ENCODE measurements at regions not wholly inside any gene's neighbourhood (a gene's known extent, or its start where the extent isn't known, plus 50 kb on each side); places are given as distances from the start of the nearest gene placed in this dataset.
"Not testable (repeated sequence)": the region's sequence is repeated elsewhere in the genome, so short reads cannot be mapped to it uniquely, and the experiment has no call there.

DNA sequence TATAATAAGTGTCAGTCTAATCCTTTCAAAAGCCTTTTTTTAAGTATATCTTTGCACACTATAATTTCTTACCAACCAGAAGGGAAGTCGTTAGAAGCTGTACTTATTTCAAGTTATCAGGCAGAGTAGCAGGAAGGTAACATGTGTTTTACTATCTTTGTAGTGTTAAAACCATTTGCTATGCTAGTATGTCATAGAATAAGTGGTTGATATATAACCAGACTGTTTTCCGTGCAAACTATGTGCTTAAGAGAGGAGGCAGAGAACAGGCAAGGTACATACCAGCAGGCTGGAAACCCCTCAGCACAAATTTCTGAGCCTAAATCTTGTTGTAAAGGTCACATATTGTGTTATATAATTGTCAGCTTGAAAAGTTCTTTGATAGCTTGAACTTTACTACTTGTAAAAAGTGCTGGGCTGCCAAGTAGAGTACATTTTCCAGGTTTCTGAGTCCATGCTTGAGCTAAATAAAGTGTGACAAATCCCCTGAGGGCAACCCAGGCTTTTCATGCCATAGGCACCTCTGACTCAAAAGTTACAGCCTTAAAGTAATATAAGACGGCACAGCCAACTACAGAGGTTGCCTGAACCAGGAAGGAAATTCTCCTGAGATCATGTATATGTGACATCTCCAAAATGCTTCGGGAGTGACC lies 1297.4 kb downstream of the PCDH9 start:
- H3K4me3 ChIP-seq (ENCODE audit: low read length, poor library complexity, severe bottlenecking) = no peak overlapping the region
- no peaks in the 10 kb centered on the region for H3K79me2 ChIP-seq (ENCODE audit: insufficient read depth, low read length)
- H3K9ac ChIP-seq (ENCODE audit: low read depth, low read length, poor library complexity, severe bottlenecking) = no peak overlapping the region
- TF ChIP-seq EZH2phosphoT487 (IDR thresholded peaks at IDR 0.05; ENCODE audit: borderline replicate concordance) = no peak
- H3K9me2 ChIP-seq (replicated peaks; ENCODE audit: low read depth, low read length) = no peaks in the 10 kb centered on the region
- no peak overlapping the region for H2AFZ ChIP-seq (ENCODE audit: low read length)
- no peaks in the 10 kb centered on the region for H3K27me3 ChIP-seq (ENCODE audit: insufficient read depth, low read length, poor library complexity, severe bottlenecking)
- H3K9me3 ChIP-seq (ENCODE audit: insufficient read depth, low read depth, low read length) = no peaks in the 10 kb centered on the region
- no peaks in the 10 kb centered on the region for H4K20me1 ChIP-seq (ENCODE audit: insufficient read depth, low read length, poor library complexity, severe bottlenecking)
- H3K36me3 ChIP-seq (ENCODE audit: insufficient read depth, low read length) = no peaks in the 10 kb centered on the region
- no peaks in the 10 kb centered on the region for H3K4me1 ChIP-seq (ENCODE audit: insufficient read depth, low read length, poor library complexity, severe bottlenecking)
- H3F3A ChIP-seq (ENCODE audit: low read depth) = no peaks in the 10 kb centered on the region
- no peak overlapping the region for H3K4me2 ChIP-seq (ENCODE audit: low read depth, low read length, poor library complexity, severe bottlenecking)

DNA sequence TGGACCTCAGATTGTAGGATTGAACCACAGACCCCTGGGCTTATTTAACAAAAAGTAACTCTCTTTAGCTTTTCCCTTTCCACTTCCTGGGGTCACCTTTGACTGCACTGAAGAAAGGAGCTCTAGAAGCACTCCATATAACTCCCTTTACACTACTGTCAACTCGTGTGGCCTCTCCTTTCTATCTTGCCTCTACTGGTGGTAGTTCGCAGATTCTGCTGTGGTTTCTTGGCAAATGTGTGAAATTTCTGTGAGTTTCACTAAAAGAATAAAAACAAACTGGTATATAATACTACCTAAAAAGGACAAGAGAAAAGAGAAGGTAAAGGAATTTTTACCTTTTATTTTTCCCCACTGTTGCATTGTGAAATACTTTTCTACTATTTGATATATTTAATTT lies 1298.1 kb downstream of the PCDH9 start:
- Histone ChIP-seq H3K36me3 (ENCODE audit: insufficient read depth, low read length) (no peaks in the 10 kb centered on the region), H3K4me1 (ENCODE audit: insufficient read depth, low read length, poor library complexity, severe bottlenecking) (no peaks in the 10 kb centered on the region), H3K9me2 (replicated peaks; ENCODE audit: low read depth, low read length) (no peaks in the 10 kb centered on the region), H3K79me2 (ENCODE audit: insufficient read depth, low read length) (no peaks in the 10 kb centered on the region), H3K27me3 (ENCODE audit: insufficient read depth, low read length, poor library complexity, severe bottlenecking) (no peaks in the 10 kb centered on the region), H3K4me3 (ENCODE audit: low read length, poor library complexity, severe bottlenecking) (no peak overlapping the region), H3F3A (ENCODE audit: low read depth) (no peaks in the 10 kb centered on the region), H3K4me2 (ENCODE audit: low read depth, low read length, poor library complexity, severe bottlenecking) (no peak overlapping the region), H4K20me1 (ENCODE audit: insufficient read depth, low read length, poor library complexity, severe bottlenecking) (no peaks in the 10 kb centered on the region), H3K9ac (ENCODE audit: low read depth, low read length, poor library complexity, severe bottlenecking) (no peak overlapping the region), H3K9me3 (ENCODE audit: insufficient read depth, low read depth, low read length) (no peaks in the 10 kb centered on the region), H2AFZ (ENCODE audit: low read length) (no peak overlapping the region)
- TF ChIP-seq, protein P1, sequence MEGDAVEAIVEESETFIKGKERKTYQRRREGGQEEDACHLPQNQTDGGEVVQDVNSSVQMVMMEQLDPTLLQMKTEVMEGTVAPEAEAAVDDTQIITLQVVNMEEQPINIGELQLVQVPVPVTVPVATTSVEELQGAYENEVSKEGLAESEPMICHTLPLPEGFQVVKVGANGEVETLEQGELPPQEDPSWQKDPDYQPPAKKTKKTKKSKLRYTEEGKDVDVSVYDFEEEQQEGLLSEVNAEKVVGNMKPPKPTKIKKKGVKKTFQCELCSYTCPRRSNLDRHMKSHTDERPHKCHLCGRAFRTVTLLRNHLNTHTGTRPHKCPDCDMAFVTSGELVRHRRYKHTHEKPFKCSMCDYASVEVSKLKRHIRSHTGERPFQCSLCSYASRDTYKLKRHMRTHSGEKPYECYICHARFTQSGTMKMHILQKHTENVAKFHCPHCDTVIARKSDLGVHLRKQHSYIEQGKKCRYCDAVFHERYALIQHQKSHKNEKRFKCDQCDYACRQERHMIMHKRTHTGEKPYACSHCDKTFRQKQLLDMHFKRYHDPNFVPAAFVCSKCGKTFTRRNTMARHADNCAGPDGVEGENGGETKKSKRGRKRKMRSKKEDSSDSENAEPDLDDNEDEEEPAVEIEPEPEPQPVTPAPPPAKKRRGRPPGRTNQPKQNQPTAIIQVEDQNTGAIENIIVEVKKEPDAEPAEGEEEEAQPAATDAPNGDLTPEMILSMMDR (conservative IDR thresholded peaks at IDR 0.05; ENCODE audit: low read length) = no peak
- TF ChIP-seq EZH2phosphoT487 (IDR thresholded peaks at IDR 0.05; ENCODE audit: borderline replicate concordance) = no peak

DNA sequence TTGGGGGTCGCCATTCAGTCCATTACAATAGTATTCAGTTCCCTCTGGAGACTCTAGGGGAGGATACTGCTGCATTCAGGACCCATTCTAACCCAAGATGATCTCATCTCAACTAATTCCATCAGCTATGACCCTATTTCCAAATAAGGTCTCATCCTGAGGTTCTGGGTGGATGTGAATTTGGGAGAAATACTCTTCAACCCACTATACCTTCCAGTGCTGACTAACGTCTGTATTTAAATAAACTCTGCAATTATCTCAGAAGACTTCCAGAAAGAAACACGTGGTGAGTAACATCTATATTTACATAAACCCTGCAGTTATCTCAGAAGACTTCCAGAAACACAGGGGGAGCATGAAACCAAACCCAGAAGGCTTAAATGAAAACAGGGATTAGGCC lies 1300.7 kb downstream of the PCDH9 start:
- Histone ChIP-seq H4K20me1 (ENCODE audit: insufficient read depth, low read length, poor library complexity, severe bottlenecking) (no peaks in the 10 kb centered on the region), H3K9me3 (ENCODE audit: insufficient read depth, low read depth, low read length) (no peaks in the 10 kb centered on the region), H3F3A (ENCODE audit: low read depth) (no peaks in the 10 kb centered on the region), H3K27me3 (ENCODE audit: insufficient read depth, low read length, poor library complexity, severe bottlenecking) (no peaks in the 10 kb centered on the region), H3K4me3 (ENCODE audit: low read length, poor library complexity, severe bottlenecking) (no peak overlapping the region), H3K4me2 (ENCODE audit: low read depth, low read length, poor library complexity, severe bottlenecking) (no peak overlapping the region), H2AFZ (ENCODE audit: low read length) (no peak overlapping the region), H3K79me2 (ENCODE audit: insufficient read depth, low read length) (no peaks in the 10 kb centered on the region), H3K4me1 (ENCODE audit: insufficient read depth, low read length, poor library complexity, severe bottlenecking) (no peaks in the 10 kb centered on the region), H3K9me2 (replicated peaks; ENCODE audit: low read depth, low read length) (no peaks in the 10 kb centered on the region), H3K9ac (ENCODE audit: low read depth, low read length, poor library complexity, severe bottlenecking) (no peak overlapping the region), H3K36me3 (ENCODE audit: insufficient read depth, low read length) (no peaks in the 10 kb centered on the region)
- TF ChIP-seq, protein P1 (conservative IDR thresholded peaks at IDR 0.05; ENCODE audit: low read length) = no peak
- no peak for TF ChIP-seq EZH2phosphoT487 (IDR thresholded peaks at IDR 0.05; ENCODE audit: borderline replicate concordance)

DNA sequence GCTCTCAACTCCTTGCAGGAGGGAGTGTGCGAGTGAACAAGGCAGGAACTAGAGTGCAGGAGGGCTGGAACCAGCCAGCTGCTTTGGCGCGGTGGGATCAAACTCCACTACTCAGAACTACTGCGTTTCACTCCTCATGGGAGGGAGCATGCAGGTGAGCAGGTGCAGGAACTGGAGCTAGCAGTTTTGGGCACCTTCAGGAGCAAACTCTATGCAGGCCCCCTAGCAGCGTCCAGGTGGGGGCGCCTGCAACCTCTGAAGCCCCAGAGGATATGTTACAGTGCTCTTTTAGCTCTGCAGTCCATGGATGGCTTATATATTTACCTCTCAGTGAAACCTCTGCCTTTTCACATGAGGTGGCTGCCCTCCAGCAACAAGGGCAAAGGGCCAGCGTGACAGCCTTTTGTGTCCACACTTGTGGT lies 1303.4 kb downstream of the PCDH9 start:
- H3K9me3 ChIP-seq (ENCODE audit: insufficient read depth, low read depth, low read length) = no peaks in the 10 kb centered on the region
- no peaks in the 10 kb centered on the region for H3K9me2 ChIP-seq (replicated peaks; ENCODE audit: low read depth, low read length)
- H3K27me3 ChIP-seq (ENCODE audit: insufficient read depth, low read length, poor library complexity, severe bottlenecking) = no peaks in the 10 kb centered on the region
- TF ChIP-seq, protein P1 (conservative IDR thresholded peaks at IDR 0.05; ENCODE audit: low read length) = peak; percentile 37
- TF ChIP-seq EZH2phosphoT487 (IDR thresholded peaks at IDR 0.05; ENCODE audit: borderline replicate concordance) = no peak
- no peaks in the 10 kb centered on the region for H3K4me1 ChIP-seq (ENCODE audit: insufficient read depth, low read length, poor library complexity, severe bottlenecking)
- no peaks in the 10 kb centered on the region for H3K36me3 ChIP-seq (ENCODE audit: insufficient read depth, low read length)
- H3K4me3 ChIP-seq (ENCODE audit: low read length, poor library complexity, severe bottlenecking) = no peak overlapping the region
- no peaks in the 10 kb centered on the region for H3F3A ChIP-seq (ENCODE audit: low read depth)
- H4K20me1 ChIP-seq (ENCODE audit: insufficient read depth, low read length, poor library complexity, severe bottlenecking) = no peaks in the 10 kb centered on the region
- H3K79me2 ChIP-seq (ENCODE audit: insufficient read depth, low read length) = no peaks in the 10 kb centered on the region
- no peak overlapping the region for H3K4me2 ChIP-seq (ENCODE audit: low read depth, low read length, poor library complexity, severe bottlenecking)
- H3K9ac ChIP-seq (ENCODE audit: low read depth, low read length, poor library complexity, severe bottlenecking) = no peak overlapping the region
- H2AFZ ChIP-seq (ENCODE audit: low read length) = no peak overlapping the region

DNA sequence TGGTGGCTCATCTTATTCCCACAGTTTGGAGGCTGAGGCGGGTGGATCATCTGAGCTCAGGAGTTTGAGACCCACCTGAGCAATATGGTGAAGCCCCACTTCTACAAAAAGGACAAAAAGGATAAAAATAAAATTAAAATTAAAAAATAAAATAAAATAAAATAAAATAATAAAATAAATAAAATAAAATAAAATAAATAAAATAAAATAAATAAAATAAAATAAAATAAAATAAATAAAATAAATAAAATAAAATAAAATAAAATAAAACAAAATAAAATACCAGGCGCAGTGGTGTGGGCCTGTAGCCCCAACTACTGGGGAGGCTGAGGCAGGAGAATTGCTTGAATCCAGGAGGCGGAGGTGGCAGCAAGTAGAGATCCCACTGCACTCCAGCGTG lies 1307.3 kb downstream of the PCDH9 start:
- not testable (repeated sequence) for H3K36me3 ChIP-seq (ENCODE audit: insufficient read depth, low read length); H3K79me2 ChIP-seq (ENCODE audit: insufficient read depth, low read length); H3K9ac ChIP-seq (ENCODE audit: low read depth, low read length, poor library complexity, severe bottlenecking); H3K4me1 ChIP-seq (ENCODE audit: insufficient read depth, low read length, poor library complexity, severe bottlenecking); H3K4me3 ChIP-seq (ENCODE audit: low read length, poor library complexity, severe bottlenecking); H3F3A ChIP-seq (ENCODE audit: low read depth); H3K9me3 ChIP-seq (ENCODE audit: insufficient read depth, low read depth, low read length); H4K20me1 ChIP-seq (ENCODE audit: insufficient read depth, low read length, poor library complexity, severe bottlenecking); H3K9me2 ChIP-seq (replicated peaks; ENCODE audit: low read depth, low read length); H2AFZ ChIP-seq (ENCODE audit: low read length); H3K27me3 ChIP-seq (ENCODE audit: insufficient read depth, low read length, poor library complexity, severe bottlenecking); H3K4me2 ChIP-seq (ENCODE audit: low read depth, low read length, poor library complexity, severe bottlenecking)

All from Loucy (cell line).